Hematopoietic multipotent progenitor cell treated with erythropoietin and hydrocortisone succinate and interleukin-3 and kit ligand, for 15 days (in vitro differentiated cells): ENCODE measurements at regions not wholly inside any gene's neighbourhood (a gene's known extent, or its start where the extent isn't known, plus 50 kb on each side); places are given as distances from the start of the nearest gene placed in this dataset.

Source experiments
- DNase-seq: peaks from one replicate; pipeline ENCODE4 v3.0.0-alpha.2; 2015; ENCODE audit warnings: low spot score

DNA sequence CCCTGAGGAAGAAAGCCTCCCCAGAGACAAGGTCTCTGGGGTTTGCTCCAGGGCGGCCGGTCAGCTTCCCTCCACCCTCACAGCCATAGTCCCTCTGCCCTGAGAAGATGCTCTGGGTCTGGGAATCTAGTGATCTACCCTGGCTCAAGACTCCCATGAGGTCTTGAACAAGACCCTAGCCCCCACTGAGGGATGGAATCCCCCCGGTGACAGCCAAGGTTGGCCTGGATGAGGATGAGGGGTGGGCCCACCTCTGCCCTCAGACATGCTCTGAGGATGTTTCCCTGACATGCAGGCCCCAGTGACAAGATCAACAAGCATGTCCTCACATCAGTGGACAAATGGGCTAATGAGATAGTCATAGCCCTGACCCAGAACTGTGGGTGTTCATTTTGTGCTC lies 138.6 kb downstream of the C5orf15 start:
- no peak for DNase-seq

DNA sequence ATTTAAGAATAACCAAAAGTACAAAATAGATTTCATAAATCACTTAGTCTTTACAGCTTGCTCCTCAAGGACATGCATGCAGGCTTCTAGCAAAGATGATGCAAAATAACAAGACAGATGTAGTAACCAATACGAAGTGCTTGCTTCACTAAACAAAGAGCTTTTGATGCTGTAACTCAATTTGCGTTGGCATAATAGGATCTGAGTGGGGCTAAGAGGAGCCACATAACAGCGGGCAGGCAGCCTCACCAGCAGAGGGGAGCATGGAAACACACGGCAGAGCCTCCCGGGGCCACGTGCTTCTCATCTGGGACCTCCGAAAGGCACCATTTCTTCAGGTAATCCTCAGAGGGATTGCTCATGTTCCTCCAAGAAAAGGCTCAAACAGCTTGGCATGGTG lies 139.7 kb downstream of the C5orf15 start:
- no peak for DNase-seq

DNA sequence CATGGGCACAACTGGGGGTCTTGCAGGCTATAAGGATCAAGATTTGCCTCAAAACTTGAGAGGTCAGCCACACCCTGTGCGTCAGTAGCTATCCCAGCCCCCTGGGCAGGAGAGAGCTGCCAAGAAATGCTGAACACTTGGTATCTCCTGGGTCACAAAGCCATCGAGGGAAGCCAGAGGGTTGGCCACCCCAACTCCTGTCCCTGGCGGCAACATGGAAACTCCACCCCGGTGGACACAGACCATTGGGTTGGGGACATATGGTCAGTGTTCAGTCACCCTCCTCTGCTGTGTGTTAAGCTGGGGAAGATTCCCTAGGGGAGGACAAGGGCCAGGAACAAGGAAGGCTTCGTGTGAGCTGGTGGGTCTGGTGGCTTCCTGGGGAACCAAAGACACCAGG lies 140.6 kb downstream of the C5orf15 start:
- no peak for DNase-seq

DNA sequence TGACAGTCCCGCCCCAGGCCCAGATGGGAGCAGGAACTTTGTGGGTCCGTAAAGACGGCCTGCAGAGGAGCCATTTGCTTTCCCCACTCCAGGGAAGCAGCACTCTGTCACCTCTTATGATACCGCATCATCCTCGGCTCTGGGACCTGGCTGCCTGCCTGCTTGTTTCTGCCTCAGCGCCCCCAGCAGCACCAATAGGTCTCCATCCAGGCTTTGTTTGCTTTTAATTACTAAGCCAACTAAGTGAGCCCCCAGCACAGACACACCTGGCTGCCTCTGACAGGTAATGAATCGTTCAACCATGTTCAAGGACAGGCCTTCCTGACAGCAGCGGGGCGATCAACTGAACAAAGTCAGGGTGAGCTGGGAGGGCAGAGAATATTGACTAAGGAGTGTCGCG lies 141.4 kb downstream of the C5orf15 start:
- DNase-seq = no peak

DNA sequence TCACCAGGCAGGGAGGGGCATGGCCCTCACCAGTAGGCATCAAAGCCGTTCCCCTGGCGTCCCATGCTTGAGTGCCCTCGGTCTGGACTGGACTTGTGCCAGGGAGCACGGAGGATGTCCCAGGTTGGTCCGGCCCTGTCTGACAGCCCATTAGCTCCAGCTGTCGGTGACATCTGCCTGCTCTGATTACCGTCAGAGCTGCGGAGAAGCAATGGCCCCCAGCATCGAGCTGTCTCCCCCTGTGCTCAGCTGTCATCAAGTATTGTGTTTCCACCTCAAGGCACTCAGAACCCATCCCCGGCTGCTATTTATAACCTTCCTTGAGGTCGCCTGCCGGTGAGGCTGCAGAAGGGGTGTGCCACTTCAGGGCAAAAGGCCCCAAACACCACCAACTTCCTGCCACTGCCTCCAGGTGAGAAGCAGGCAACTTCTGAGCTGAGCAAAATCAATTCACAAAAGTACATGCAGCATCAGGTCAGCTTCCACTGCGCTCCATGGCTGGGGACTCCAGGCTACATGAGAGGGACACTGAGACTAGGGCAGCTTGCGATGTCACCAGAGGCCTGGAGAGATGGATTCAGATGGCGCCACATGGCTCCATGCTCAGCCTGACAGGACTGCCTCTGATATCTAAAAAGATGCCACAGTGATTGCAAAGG lies 142.7 kb downstream of the C5orf15 start:
- DNase-seq = no peak

DNA sequence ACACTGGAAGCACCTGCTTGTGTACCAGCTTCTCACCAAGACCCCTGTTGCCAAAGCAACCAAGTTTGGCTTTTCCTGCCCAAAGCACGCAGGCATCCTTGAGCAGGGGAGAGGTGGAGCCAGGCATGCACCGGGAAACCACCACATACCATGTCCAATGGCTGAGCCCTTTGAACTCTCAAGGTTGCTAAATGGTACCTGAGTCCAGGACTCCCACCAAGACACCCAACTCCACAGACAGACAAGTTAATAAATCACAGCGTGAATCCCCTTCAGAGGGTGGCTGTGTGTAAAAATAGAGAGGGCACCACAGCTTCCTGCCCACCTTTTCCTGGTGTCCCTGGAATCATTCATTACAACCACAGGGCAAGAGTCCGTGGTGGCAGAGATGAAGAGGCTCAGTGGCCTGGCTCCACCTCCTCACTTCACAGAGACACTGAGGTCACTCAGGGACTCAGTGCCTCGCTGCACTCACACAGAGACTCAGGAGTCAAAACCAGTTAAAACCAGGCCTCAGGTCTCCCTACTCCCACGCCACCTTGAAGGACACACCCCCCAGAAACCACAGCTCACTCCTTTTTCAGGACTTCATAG lies 143.7 kb downstream of the C5orf15 start:
- no peak for DNase-seq

DNA sequence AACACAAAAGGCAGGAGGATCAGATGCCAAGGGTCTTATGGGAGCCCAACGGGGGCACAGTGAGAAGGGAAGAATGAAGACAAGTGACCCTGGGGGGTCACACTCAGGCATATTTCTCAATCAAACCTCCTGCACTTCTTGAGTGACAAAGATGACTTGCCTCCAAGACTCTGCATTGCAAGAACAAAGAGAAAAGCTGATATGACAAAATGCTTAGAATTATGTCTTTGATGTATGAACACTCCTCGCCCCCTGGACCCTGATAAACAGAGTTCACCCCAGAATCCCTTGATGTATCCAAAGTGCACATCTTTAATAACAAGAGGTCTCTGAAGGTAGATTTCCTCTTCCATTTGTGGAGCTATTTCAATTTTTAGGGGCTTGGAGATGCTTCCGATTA lies 146.5 kb downstream of the C5orf15 start:
- no peak for DNase-seq

DNA sequence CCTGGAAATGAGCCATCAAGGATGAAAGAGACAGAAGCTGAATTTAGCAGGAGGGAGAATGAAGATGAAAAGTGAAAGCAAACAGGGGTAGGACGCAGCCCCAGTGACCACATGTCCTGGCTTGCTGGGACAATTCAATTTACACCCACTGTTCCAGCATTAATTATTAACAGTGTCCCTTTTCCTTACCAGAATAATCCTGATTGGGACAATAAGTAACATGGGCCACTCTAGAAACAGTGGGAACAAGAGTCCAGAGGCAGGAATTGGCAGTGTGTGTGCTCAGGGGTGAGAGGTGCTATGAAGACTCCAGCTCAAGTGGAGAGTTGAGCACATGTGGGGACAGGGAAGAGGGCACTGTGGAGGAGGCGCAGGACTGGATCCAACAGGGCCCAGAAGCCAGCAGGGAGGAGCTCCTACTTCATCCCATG lies 147.1 kb downstream of the C5orf15 start:
- DNase-seq = no peak

DNA sequence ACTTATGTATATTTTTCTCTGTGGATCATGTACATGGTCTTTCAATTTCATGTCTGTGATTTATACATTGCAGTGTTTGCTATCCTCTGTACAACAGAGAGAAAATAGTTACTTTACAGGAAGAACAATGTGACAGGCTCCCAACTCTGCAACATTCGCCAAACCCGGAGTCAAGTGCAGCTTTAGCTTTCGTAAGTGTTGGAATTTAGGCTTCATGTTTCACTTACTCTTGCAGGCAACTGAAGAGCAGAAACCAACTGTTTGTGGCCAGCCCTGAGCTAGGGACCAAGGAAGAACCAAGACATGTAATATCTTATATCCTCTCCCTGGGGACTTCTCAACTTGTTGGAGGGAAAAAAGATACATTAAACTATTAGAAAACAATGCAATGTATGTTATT lies 147.9 kb downstream of the C5orf15 start:
- DNase-seq = no peak

DNA sequence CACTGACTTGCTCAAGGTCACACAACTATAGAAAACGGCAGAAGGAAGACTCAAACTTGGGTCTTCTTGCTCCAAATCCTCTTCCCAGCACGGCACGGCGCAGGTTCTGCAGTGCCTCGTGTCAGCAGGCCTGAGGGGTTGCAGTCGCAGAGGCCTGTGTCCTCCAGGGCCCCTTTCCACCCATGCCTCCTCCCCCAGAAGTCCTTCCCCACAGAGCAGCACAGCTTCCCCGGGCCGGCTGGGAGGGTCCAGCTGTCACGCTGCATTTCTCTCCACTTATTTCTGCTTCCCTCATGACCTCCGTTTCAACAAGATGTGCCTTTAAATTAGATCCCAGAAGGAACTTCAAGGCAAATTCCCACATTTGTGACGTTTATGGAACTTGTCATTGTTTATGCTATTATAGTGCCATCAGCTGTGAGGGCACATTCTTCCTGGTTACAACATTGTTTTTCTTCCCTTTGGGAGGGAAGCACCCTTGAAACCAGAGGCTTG lies 148.4 kb downstream of the C5orf15 start:
- DNase-seq = no peak

DNA sequence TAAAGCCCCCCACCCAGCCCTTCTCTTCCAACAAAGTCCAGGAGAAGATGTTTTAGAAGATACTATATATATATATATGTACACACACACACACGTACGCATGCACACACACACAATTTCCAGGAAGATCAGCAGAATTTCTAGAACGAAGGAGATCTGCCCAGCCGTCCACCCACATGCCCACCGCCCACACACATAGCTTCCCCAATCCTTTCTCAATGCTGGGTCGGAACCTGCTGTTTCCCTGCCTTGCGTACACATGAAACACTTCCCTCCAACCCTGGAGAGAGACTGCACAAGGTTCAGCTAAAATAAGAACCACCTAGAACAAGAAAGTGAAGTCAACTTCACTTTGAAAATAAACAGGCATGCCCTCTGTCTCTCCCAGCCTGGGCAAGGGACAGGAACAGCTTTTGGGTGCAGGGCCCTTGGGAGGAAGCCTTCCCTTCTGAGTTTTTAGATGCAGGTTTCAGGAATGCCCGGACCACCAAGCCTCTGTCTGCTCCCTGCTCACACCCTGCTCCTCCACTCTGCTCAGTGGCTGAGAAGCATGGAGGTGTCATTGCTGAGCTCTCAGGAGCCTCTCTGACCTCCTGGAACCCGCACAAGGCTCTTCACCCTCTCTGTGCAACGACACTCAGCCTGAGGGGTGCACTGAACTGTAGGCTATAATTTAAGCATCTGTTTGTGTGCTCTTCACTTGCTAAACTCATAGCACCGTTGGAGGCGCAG lies 149.4 kb downstream of the C5orf15 start:
- no peak for DNase-seq

DNA sequence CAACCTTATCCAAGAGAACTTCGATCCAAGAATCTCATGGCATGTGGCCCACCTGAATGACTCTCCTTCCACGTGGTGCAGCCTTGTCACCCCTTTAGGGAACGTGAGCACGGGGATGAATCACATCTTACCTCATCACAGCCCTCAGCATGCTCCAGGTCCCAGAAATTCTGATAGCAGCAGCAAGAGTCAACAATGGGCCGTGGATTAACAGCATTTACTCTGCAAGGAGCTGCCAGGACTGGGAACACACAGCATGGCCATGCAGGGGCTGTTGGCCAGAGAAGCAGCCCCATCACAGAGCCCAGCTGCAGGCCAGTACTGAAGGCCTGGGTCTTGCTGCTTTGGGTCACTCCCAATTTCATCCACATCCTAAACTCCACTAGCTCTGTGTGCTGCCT lies 150.4 kb downstream of the C5orf15 start:
- no peak for DNase-seq

DNA sequence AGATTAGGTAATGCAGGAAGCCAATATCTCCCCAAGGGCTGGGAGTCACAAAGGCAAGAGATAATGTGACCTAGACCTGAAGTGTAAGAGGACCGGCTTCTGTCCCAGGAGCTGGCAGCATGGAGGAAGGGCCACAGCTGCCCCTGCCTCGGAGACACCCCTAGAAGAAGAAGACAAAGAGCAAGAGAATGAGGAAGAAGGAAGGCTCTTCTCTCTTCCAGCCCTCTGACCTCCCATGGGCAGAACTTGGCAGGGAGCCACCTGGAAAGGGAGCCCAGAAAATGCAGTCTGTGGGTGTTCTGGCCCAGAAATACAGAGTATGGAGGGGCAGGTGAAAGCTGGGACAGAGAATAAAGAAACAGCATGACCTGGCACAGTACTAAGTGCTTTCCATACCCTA lies 151.0 kb downstream of the C5orf15 start:
- DNase-seq = no peak

DNA sequence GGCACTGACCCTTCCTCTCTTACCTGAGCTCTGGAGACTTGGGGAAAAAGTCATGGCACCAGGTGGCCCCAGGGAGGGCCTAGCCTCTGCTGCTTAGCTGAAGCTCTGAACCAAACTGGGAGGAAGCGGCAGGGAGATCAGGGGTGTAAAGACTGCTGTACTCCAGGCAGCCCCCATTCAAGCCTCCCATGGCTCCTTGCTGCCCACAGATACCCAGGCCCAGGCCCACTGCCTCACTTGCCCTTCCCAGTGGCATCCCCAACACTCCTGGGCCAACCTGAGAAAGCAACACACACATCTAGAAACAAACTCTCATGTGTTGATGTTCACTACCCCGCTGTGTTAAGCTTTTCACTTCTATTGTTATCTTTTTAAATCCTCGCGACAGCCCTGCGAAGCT lies 151.6 kb downstream of the C5orf15 start:
- DNase-seq = no peak

DNA sequence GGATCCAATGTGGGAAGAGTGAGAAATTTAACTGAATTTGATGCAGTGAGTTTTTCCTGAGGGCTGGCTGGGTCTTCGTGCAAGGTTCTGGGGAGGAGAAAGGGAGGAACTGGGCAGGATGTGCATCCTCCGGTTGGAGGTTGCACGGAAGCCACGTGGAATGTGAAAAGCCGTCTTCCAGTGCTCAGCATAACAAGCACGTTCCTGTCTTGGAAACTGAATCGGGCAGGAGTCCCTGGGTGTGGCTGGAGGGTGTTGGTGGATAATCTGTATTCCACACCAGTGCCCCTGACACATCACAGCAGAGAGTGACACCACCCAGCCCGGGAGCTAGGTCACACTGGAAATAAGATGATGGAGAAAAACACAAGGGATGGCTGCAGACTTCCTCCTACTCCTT lies 154.3 kb downstream of the C5orf15 start:
- DNase-seq = no peak

DNA sequence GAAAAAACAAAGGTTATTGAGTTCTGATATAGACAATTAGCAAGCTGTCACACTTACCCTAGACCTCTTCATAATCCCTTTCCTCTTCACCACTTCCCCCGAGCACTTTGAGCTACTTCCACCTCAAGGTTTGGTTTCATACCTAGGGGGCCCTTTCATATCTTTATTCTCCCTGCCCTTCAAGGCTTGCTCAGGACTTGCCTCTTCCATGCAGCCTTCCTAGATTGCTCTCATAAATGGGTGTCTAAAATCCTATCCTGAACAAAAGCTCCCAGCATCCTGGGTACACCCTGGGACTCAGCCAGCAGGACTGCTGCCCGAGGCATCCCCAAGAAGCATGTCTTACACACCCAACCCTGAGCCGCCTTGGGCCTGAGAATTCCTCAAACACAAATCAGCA lies 157.3 kb downstream of the C5orf15 start:
- DNase-seq = no peak

DNA sequence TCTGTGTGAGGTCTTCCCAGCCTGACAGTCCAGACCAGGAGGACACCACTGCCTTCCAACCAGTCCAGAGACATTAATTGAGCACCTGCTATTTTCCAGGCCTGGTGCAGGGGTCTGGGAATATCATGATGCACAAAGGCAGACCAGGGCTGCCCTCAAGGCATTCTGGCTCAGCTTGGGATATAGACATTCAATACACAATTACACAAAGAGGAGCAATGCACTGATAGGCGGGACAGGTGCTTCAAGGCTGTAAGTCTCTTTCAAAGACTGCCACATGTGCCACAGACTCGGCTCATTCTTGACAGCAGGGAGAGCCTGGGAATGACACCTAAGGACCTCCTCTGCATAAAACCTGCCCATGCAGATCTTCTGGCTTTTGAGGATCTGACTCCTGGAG lies 158.6 kb downstream of the C5orf15 start:
- DNase-seq = no peak

DNA sequence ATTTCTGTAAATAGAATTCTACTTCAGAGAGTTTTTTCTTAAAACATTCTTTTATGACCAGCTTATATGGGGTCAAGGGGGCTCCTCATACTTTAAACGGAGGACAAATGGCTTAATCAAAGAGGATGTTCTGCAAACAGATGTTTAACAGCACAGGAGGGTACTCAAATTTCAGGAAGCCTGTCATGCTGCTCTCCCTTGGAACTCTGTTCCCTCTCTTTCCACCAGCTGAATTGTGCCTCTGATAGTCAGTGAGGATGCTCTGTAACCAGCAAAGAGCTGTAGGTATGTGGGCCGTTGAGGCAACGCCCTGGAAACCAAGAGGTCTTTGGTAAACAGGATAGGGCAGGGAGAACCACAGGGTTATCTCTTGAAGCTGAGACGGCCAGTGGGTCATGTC lies 161.1 kb downstream of the C5orf15 start:
- no peak for DNase-seq

DNA sequence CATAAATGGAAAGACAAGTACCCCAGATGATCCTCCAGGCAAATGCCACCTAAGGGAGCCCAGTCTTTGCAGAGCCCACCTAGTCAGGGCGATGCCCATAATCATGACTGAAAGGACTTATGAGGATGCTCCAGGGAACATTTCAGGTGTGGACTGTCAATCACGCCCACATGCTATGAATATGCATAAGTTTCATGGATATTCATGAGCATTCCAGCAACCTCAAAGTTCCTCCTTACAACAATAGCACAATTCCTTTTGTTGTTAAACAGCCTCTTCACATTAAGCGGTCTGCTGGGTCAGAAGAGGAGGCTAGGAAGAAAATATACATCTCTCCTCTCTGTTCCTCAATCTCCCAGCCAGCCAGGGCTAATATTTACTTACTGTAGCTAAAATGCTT lies 161.6 kb downstream of the C5orf15 start:
- no peak for DNase-seq

DNA sequence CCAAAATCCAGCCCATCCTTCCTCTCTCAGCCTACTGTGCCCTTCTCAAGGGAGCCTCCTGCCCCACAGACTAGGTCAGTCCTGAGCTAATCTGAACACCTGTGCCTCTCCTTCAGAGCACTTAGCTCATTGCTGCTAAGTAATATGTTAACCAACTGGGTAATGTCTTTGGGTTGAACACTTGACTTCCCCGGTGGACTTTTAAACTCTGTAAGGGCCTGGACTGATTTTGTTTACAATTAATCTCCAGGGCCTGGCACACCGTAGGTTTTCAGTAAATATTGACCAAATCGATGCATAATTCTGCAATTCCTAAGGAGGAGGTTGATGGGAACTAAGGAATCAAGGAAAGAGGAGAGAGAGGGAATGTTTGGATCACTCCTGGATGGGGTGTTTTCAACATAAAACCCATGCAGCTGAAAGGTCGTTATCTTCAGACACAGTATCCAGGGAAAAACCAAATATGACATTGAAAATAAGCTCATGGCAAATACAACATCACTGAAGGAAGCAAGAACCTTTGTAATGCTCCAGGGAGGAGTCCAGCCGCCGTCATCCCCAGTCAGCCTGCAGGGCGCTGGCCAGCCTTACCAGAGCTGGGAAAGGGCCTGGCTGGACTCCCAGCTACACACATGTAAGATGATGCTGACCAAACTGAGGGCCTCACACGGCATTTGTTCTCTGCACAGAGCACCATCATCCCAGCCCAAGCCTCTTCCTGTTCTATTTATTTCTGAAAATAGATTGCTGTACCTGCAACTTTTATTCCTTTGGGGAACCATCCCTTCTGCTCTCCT lies 166.3 kb downstream of the C5orf15 start:
- DNase-seq = no peak

DNA sequence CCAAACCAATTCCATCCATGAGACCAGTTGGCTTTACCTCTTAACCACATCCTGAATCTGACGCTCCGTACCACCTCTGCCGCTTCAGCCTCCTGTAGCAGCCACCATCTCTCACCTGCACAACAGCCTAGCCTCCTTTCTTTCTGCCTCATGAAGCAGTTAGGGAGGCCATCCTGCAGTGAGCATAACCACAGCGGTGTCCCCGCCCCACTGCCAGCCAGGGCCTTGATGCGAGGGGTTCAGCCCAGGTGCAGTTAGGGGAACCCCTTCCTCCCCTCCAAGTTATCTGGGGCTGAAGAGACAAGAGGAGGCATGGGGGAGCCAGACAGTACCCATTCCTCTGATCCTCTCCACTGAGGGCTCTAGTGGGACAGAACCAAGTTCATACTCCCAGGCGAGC lies 167.0 kb downstream of the C5orf15 start:
- DNase-seq = no peak

DNA sequence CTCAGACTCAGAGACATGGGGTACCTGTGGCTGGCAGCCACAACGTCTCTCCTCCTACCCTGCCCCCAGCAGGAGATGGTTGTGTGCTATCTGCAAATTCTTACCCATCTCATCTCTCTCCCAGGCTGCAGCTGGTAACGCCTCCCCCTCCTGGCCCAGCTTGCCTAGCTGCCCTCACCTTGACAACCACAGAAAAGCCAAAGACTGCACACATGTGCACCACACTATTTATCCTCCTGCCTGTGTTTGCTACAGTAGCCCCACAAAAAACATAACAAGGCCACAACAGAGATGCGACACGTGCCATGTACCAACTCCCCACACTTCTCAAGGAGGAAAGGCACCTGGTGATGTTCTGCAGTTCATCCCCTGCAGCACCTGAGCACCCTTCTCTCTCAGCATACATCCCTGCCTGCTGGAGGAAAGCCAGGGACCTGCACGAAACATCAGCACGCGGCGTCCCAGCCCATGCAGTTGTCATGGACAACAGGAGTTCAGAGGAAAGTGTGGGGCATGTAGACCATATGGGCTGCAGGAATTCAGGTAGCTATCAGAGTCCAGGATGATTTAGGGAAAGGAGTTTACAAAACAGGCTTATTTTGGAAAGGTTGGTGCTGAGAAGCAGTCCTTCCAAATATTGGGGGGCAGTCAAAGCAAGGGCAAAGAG lies 168.7 kb downstream of the C5orf15 start:
- DNase-seq = no peak
